ENCODE measurements at regions not wholly inside any gene's neighbourhood (a gene's known extent, or its start where the extent isn't known, plus 50 kb on each side); places are given as distances from the start of the nearest gene placed in this dataset.

DNA sequence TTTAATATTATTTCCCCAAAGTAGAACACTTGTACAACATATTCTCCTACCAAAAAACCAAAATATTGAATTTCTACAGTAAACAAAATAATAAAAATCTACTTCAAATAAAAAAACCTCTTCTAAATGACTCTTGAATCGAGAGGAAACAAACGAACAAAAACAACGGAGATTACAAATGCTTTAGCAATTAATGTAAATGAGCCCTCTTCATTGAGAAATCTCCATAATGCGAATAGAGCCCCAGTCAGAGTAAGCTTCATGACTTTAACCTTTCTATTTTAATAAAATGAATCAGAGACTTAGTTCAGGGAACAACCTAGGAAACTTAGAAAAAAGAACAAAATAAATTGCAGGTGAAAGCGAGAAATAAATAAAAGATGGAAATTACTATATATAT is 129.3 kb upstream of the SEMA6A start:
- DNase-seq (ENCODE audit: low spot score), result no peak
- no peak for ATAC-seq

DNA sequence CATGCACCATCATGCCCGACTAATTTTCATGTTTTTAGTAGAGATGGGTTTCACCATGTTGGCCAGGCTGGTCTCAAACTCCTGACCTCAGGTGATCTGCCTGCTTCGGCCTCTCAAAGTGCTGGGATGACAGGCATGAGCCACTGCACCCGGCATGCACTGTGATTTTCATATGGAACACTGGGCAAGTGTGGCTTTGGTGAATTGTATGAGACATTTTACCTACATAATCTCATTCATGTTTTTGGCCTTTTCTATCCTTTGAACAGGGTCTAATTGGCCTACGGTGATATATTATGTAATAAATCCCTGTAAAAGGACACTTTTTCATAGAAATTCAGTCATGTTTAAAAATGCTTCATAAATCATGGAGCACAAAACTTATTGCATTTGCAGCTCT is 128.7 kb upstream of the SEMA6A start:
- DNase-seq (ENCODE audit: low spot score), result no peak
- ATAC-seq, result no peak

DNA sequence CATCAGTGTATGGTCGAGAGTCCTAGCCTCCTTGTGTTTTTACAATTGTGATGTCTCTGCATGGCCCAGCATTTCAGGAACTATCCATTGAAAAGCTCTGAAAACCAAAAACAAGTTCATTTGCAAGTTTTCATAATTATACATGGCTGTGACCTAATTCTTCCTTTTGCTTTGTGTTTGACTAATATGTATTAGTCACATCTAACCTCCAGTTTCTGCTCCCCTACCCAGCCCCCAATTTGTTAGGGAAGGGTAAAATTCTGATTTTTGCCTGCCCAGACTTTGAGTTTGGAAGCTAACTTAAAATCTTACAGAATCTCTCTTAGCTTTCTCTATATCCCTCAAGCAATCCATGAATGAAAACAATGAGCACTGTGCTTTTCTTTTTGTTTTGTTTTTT is 128.2 kb upstream of the SEMA6A start:
- no peak for ATAC-seq
- DNase-seq (ENCODE audit: low spot score), result no peak

DNA sequence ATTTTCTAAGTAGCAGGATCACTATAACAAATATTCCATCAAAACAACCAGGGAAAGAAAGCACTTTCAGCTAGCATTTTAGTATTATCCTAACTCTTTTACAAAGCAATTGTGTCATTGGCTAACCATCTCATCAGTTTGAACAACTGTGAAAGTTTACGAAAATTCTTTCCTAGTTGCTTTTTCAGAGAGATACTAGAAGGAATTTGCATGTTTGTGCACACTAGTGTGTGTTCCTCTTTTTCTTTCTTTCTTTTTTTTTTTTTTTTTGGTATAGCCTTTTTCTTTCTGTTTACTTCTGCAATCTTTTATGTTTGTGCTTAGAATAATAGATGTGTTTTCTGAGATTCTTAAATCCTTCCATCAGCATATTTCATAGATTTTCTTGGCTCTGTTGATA is 124.7 kb upstream of the SEMA6A start:
- DNase-seq (ENCODE audit: low spot score) (no peak), ATAC-seq (no peak)

DNA sequence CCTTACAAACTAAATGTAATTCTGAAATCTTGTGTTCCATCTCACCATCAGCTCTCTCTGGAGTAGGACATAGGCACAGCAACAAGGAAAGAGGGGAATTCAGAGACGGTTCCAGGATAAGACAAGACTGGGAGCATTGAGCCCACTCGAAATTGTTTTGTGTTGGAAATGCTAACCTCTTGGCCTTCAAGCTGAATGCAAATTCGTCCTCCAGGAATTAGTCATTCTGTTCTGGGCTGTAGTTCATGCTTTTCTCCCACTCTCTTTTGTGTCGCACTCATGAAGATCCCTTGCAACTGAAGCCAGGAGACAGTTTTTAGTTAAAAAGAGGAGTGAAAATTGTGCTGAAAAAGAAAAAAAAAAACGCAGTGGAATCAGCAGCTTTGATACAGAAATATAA is 121.7 kb upstream of the SEMA6A start:
- ATAC-seq (no peak), DNase-seq (ENCODE audit: low spot score) (no peak)

DNA sequence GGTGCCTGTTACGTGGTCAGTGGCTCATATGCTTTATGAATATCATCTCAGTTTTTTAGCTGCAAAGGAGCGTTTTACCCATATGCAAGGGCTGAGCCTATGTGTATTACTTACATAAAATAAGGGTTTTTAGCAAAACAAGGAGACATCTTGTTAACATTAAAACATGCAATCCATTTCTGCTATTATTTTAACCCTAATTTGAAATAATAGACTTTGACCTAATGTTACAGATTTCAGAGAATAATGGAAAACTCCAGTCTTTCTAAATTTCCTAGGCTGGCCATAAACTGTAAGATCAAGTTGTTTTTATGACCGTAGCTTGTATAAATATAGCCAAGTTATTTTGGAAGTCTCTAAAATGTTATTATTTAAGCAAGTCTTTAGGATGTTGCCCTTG is 121.1 kb upstream of the SEMA6A start:
- ATAC-seq, result no peak

DNA sequence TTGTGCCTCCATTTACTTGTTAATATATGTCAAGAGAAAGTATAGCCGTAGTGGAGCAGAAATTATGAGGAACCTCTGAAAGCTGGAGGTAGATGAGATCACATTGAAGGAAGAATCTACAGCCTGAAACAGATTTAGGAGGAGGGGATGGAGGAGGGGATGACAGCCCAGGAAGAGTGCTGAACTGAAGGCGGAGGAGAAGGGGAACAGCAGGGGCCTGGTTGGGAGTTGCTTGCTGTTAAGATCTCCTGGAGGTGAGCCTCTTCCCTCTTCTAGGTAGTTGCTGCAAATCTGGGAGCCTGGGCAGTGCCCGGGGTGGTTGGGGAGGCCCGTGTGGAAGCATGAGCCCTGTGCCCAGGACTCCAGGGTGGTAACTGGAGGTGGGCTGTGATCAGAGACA is 111.8 kb upstream of the SEMA6A start:
- no peak for ATAC-seq
- DNase-seq (ENCODE audit: low spot score), result no peak

More for the DNA sequence above, 121.1 kb upstream of the SEMA6A start:
- DNase-seq (ENCODE audit: low spot score), result no peak

DNA sequence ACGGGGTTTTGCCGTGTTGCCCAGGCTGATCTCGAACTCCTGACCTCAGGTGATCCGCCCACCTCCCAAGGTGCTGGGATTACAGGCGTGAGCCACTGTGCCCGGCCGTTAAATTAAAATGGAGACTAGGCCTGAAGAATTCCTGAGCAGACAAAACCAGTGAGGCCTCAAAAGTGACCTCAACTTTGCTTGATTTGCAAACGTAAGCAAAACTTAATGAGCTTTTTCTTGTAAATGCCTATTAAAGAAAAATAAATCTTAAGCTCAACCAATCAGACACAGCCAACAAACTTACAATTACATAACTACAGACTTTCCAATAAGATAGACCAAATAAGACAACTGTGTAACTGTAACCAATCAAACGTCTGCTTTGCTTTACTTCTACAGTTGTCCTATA is 111.3 kb upstream of the SEMA6A start:
- DNase-seq (ENCODE audit: low spot score), result no peak
- ATAC-seq, result no peak

DNA sequence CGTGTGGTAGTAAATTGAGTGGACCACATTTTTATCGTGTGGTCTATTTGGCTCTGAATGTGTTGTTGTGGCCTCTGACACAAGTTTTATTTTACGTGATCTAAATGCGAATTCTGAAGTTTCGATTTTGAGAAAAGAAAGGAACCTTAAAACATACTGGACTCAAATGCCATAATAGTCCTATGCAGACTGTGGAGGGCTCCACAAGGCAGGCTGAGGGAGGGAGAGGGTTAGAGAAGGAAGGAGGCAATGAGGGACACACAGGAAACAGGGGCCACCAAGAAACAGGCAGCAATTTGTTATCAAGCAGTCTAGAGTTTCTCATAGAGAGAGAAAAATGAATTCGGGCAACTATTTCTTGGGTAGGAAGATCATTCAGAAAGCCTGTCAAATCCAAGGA is 110.4 kb upstream of the SEMA6A start:
- ATAC-seq, result no peak

DNA sequence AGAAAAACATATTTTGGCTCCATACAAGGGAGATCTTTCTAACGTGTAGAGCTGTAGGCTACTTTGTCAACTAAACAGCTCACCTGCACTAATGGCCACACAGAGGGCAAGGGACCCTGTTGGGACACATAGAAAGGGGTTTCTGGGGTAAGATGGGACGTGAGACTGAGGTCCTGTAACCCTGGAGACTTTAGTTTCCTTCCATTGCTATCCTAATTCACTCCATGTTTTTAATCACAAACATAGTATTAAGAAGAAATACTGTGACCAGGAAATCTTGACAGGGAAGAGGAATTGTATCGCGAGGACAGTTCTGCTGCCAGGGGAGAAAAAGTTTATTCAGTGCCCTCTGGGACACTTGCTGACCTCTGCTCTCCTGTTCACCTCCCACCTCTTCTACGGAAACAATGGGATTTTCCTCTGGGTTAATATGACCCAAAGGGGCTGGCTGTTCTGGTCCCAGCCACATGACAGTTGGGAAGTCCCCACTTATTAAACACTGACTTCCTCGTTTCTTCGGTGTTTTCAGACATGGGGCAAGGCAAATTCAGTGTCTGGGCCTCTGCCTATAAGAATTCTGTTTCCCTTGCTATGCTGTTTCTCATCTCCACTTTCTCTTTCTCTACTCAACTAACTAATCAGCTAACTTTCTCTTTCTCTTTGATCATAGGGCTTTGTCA is 106.9 kb upstream of the SEMA6A start:
- DNase-seq (ENCODE audit: low spot score), result no peak
- no peak for ATAC-seq

More for the DNA sequence above, 110.4 kb upstream of the SEMA6A start:
- DNase-seq (ENCODE audit: low spot score), result no peak

DNA sequence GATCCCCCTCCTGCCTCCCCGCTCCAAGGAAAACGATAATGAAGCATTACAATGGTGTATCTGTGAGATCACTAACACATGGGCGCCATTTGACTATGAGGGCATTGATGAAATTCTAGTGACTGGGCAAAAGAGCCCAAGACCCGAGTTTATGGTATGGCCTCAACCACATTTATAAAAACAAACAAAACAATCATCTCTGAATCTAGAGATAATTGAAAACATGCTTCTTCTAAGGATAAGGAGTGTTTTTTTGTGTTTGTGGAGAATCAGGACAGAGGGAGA is 100.9 kb upstream of the SEMA6A start:
- ATAC-seq (no peak), DNase-seq (ENCODE audit: low spot score) (no peak)

DNA sequence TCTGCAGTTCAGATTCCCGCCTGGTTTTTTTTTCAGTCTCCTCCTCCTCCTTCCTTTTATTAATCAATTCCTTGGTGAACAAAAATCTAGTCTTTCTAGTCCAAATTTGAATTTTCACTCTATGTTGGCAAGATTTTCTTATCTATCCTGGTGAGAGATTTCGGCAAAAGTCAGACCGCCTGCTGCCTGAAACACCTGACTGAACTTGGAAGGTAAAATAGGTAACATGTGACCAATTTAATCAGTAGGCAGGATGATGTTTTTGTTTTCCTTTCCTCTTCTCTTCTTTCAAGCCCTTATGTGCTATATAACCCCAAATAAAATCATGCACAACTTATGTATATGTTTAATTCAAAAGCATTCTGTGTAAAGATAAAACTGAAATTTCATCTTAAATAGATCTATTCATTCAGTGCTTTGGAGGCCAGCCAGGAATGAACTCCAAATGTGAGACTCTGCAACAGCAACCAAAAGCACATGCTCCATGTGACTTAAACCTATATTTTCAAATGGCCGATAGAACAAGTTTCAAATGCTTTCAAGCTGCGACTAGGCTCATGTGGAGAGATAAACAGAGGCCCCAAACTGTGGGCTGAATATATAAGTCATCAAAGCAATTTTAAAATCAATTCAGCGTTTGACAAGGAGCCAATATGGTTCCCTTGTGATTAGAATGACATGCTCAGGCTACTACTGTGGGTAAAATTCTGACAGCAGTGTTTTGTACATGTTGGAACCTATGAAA is 100.4 kb upstream of the SEMA6A start:
- DNase-seq (ENCODE audit: low spot score), result no peak
- ATAC-seq, result no peak

DNA sequence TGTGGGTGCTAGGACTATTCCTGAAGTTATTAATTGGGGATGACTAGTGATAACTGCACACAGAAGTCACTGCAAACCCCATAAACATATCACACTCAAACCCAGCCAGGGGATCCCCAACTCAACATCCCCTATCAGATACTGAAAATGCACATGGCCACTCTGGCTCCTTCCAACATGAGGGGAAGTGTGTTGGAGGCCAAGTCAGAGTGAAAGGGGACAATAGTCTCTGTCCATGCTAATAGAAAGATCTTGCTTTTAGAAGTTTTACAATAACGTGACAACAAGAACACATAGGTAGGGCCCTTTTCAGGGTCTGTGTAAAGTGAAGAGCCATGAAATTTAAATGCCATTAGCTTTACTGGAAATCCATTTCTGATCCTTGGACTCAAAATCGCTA is 98.8 kb upstream of the SEMA6A start:
- no peak for ATAC-seq
- DNase-seq (ENCODE audit: low spot score), result no peak

DNA sequence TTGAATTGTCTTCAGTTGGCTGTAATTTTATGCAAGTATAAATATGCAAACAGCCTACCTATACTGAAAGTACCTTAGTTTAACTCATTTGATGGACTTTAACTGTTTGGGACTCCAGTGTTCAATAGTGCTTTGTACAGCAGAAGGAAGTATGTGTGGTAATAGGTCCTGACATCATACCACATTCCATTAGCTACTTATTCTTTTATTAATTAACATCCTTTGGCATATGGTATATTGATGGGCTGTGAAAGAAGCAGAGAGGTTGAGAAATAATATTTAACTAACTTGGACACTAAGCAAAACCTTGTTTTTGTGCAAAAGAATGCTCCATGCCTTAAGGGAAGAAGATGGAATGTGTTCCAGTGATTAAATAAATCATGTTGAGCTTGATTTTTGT is 97.6 kb upstream of the SEMA6A start:
- DNase-seq (ENCODE audit: low spot score), result no peak
- no peak for ATAC-seq

DNA sequence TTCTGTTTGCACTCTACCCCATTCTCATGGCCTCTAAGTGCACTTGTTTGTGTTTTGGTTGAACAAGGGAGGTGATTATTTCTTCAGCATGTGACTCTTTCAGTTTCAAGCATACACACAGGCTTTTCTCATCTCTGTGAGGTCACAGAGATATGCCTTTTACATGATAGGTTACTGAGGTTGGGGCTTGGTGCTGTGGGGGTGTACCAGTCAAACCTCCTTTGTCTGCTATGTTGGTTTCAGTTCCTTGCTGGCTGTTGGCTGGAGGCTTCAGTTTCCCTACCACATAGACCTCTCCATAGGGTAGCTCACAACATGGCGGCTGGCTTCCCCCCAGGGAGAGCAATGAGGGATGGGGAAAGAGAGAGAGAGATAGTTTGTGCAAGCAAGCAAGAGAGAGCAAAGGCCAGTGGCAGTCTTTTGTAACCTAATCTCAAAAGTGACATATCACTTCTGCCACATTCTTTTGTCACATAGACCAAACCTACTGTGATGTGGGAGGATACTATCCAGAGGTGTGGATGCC is 96.7 kb upstream of the SEMA6A start:
- DNase-seq (ENCODE audit: low spot score) (no peak), ATAC-seq (no peak)

DNA sequence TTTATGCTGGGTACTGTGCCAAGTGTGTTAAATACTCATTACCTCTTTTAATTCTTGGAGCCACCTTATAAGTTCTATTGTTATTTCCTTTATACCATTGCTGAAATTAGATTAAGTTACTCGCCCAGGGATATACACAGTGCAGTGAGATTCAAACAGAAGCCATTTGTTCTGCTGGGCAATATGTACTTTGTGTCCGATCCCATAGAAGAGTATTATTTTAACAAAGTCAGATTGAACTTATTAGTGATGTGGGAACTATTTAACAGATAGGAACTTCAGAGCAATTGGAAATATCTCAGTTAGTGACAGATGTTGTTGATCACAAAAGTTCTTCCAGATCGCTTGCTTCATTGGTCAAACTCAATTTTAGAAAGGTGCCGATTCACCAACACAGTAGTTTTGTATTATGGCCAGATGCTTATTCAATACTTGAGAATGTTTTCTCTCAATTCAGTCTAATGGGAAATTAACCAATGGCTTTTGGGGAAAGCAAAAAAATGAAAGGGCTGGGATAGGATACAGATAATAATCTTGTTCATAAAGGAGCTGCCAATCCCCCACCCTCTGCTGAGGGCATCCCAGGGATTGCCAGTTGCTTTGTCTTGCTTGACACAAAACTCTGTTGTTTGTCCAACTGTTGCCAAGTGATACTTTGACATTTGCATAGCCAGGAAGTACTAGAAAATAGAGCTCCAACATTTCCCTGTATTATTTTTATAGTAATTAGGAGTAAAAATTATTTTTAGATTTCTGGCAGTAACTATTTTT is 94.8 kb upstream of the SEMA6A start:
- peak; percentile 33 for ATAC-seq
- DNase-seq (ENCODE audit: low spot score), result no peak

DNA sequence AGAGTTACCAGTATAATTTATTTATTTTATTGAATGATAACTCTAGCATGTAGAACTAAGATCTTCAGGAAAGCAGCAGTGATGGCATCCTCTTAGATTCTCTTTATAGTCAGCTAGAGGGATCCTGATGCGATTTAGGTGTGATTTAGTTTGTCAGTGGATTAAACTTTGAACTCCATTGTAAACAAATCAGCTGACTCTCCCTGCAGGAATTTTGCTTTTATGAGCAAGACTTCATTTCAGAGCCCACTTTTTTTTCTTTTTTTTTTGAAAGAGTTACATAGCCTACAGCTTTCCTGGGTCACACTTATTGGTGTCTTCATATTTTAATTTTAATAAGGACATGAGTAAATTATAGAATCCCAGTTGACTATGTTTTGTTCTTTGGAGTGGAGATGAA is 93.8 kb upstream of the SEMA6A start:
- no peak for ATAC-seq

DNA sequence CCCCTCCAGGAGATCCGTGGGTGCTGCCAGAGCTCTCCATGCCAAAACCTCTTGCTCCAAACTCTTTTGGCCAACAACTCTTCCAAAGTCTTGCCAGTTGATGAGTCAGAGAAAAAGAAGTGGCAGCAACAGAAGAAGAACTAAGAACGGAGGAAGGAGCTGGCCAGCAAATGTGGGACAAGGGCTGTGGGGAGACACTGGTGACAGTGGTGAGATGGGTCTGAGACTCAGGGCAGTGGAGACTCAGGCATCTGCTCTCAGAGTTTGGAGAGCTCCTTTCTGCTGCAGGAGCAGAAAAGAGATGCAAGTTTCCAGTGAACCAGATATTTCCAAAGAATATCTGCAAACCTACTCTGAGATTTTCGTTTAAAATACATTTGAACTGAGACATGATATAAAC is 92.3 kb upstream of the SEMA6A start:
- ATAC-seq, result no peak
- no peak for DNase-seq (ENCODE audit: low spot score)

More for the DNA sequence above, 93.8 kb upstream of the SEMA6A start:
- no peak for DNase-seq (ENCODE audit: low spot score)

DNA sequence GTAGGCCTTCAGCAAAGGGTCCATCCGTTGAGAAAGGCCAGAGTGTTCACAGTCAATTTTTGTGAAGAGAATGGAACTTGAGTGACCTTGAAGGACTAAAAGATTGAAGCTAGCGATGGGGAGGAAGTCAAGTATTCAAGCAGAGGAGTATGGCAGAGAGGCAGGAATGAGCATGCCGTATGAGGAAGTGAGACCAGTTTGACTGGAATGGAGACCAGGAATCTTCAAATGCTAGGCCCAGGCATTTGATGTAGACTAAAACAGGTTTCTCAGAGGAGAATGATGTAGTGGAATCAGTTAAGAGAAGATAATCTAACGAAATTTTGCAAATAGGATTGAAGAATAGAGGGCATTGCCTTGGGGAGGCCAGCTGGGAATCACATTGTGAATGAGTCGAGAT is 90.4 kb upstream of the SEMA6A start:
- DNase-seq (ENCODE audit: low spot score) (no peak), ATAC-seq (no peak)

DNA sequence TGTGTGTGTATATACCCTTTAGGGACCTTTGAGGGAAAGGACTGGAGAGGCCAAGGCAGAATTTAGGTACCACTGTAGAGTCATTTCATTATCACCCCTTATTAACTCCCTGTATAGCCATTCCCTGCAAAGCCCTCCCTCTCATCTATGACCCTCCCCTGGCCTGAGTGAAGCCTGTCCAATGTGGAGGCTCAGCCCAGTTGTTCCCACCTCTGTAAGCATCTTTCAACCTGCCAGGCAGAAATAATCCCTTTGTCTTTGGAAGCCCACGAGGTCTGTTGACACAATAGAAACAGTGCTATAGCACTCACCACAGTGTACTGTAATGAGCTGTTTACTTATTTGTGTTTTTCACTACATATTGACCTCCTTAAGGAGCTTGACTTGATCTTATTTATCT is 88.5 kb upstream of the SEMA6A start:
- no peak for DNase-seq (ENCODE audit: low spot score)
- ATAC-seq, result no peak

DNA sequence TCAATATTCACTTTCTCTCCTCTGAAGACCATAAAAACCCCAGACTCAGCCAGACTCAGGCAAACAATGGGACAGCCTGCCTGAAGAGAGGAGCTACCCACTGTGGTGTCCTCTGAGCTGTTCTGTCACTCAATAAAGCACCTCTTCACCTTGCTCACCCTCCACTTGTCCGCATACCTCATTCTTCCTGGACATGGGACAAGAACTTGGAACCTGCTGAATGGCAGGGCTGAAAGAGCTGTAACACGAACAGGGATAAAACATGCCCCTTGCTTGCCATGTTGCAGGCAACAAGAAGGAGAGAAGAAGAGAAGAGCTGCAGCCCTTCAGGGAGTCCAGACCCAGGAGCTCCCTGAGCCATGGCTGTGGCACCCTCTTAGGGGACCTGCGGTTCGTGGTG is 86.8 kb upstream of the SEMA6A start:
- ATAC-seq, result no peak
- no peak for DNase-seq (ENCODE audit: low spot score)

DNA sequence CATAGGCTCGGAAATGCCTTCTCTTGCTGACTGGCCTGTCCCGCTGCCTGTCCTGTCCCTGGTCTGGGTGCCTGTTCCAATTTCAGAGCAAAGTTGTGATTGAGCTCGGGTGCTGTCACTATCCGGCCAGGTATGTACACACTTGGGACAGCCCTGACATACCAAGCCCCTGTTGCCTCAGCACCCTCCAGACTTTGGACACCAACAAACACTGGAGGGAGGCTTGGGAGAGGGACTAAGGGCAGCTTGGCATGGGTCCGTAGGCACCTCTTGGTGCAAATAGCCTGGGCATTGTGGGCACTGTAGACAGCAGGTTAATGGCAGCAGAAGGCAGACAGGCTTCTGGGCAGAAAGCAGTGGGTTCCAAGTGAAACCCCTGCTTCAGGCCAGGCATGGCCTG is 86.3 kb upstream of the SEMA6A start:
- DNase-seq (ENCODE audit: low spot score), result no peak
- no peak for ATAC-seq

All from left lobe of liver (tissue), 2 donors.